ENCODE measurements at regions not wholly inside any gene's neighbourhood (a gene's known extent, or its start where the extent isn't known, plus 50 kb on each side); places are given as distances from the start of the nearest gene placed in this dataset.
"Not testable (repeated sequence)": the region's sequence is repeated elsewhere in the genome, so short reads cannot be mapped to it uniquely, and the experiment has no call there.

- DNase-seq (ENCODE audit: low read depth in 2 of 2), result no peak
Measured at GRCh38 chr5:37962389-37962788, 122.5 kb upstream of the GDNF start.

- no peak for DNase-seq (ENCODE audit: low read depth in 2 of 2)
Measured at GRCh38 chr5:37957218-37957617, 117.4 kb upstream of the GDNF start.

GRCh38 chr5:37955748-37956147 lies 115.9 kb upstream of the GDNF start:
- DNase-seq (ENCODE audit: low read depth in 2 of 2), result no peak

- no peak for DNase-seq (ENCODE audit: low read depth in 2 of 2)
Measured at GRCh38 chr5:37954561-37954960, 114.7 kb upstream of the GDNF start.

GRCh38 chr5:37951946-37952721 lies 112.3 kb upstream of the GDNF start:
- no peak for DNase-seq (ENCODE audit: low read depth in 2 of 2)

DNA sequence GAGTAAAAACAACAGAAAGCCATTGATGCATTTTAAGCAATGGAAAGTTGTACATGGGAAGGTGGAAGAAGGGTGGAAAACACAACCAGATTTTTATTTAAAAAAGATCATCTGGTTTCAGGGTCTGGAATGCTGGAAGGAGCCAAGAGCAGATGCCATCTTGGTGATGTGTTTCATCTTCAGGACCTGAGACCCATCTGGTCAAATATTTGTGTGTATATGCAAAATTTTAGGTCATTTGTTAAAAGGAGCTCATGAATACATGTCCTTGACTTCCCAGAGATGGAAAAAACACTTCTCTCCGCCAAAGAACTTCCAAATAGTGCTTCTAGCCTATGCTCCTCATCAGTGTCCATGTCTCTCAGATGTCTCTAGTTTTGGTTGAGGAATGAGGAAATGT lies 110.6 kb upstream of the GDNF start:
- no peak for DNase-seq (ENCODE audit: low read depth in 2 of 2)

- DNase-seq (ENCODE audit: low read depth in 2 of 2), result no peak
Measured at GRCh38 chr5:37945446-37945845, 105.6 kb upstream of the GDNF start.

DNA sequence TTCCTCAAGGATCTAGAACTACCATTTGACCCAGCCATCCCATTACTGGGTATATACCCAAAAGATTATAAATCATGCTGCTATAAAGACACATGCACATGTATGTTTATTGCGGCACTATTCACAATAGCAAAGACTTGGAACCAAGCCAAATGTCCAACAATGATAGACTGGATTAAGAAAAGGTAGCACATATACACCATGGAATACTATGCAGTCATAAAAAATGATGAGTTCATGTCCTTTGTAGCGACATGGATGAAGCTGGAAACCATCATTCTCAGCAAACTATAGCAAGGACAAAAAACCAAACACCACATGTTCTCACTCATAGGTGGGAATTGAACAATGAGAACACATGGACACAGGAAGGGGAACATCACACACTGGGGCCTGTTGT lies 103.3 kb upstream of the GDNF start:
- DNase-seq (ENCODE audit: low read depth in 2 of 2), result not testable (repeated sequence)

DNA sequence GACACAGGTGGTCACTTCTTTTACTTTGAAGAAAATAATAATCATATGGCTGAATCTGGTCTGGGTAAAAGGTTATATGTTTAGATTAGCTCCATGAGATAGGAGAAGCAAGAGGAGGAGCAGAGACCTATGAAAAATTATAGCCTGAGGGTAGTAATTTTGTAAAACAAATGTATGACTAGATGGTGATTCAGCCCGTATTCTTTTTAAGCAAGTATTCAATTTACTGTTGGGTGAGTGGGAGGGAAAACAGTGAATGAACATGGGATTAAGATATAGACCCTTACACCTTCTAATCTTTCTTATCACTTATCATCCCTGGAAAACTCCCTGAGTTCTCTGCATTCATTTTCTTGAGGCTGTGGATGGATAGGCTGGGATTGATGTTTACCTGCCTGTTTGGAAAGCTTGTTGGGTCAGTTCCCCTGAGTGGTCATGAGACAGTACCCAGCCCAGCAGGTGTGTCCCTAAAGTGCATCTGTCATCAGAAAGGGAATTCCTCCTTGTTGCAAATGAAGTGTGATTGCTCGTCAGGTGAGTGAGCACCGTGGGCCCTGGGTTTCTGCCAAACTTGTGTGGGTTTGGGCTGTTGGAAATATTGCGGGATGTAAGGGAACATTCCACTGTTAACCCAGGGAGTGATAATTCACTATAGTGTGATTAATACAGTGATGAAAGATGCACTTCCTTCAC lies 101.2 kb upstream of the GDNF start:
- DNase-seq (ENCODE audit: low read depth in 2 of 2), result no peak

DNA sequence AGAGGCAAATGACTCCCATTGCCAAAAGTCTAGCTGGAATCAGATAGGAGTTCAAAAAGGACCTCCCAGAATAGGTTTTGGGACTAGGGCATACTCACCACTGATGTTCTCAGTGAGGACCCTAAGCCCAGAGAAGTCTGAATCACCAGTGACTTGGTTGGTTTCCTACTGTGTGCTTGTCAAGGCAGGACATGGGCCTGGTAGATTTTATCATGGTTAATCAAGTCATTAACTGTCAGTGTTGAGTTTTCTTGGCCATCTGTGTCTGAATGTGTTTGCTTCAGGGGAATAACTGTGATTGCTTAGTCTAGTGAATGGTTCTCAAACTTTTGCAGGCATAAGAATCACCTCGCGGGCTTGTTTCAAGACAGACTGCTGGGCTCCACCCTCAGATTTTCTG lies 99.0 kb upstream of the GDNF start:
- DNase-seq (ENCODE audit: low read depth in 2 of 2), result no peak

- DNase-seq (ENCODE audit: low read depth in 2 of 2), result no peak
Measured at GRCh38 chr5:37938076-37938852, 98.4 kb upstream of the GDNF start.

GRCh38 chr5:37936091-37936490 lies 96.2 kb upstream of the GDNF start:
- no peak for DNase-seq (ENCODE audit: low read depth in 2 of 2)

- no peak for DNase-seq (ENCODE audit: low read depth in 2 of 2)
Measured at GRCh38 chr5:37933576-37933975, 93.7 kb upstream of the GDNF start.

DNA sequence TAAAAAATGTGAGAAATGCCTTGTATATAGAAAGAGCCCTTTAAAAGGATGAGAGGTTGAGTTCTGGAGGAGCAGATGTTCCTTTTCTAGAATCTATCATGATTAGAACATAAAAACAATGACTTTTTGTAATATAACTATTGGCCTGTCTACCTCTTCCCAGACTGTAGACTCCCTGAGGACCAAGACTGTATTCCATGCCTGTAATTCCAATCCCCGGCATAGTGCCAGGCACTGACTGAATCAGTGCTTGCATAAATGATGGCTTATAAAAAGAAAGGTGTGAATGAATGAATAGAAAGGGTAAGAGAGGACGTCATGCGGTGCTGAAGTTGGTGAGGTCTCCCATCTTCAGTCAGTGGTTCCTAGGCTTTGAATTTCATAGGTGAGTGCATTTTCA lies 92.6 kb upstream of the GDNF start:
- DNase-seq (ENCODE audit: low read depth in 2 of 2), result no peak

GRCh38 chr5:37931541-37931940 lies 91.7 kb upstream of the GDNF start:
- DNase-seq (ENCODE audit: low read depth in 2 of 2), result no peak

DNA sequence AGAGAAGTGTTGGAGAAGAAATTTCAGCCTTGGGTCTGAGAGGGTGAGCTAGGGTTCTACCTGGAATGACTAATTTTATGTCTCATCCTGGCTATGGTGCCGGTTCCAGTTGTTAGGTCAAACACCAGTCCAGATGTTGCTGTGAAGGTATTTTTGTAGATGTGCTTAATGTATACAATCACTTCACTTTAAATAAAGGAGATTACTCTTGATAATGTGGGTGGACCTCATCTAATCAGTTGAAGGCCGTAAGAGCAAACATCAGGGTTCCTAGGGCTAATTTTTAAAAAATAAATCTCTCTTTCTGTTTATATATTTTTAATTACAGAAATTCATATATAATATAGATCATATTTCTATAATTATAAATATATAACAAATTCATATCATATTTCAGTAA lies 90.5 kb upstream of the GDNF start:
- no peak for DNase-seq (ENCODE audit: low read depth in 2 of 2)

DNA sequence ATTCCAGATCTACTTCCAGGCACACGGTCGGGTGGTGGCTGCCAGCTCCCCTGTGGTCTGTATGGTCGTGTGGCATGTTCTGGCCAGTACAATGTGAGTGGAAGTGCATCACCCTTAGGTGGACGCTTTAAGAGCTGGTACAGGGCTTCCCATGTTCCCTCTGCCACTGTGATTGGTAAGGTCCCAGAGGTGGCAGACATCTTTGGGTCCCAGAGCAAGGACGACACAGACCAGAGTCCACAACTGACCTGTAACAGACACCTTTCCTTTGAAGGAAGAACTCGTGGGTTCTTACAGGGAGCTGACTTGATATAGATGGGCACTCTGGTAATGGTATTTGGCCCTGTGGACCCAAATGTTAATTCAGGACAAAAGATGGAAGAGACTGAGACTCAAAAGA lies 90.0 kb upstream of the GDNF start:
- DNase-seq (ENCODE audit: low read depth in 2 of 2), result no peak

DNA sequence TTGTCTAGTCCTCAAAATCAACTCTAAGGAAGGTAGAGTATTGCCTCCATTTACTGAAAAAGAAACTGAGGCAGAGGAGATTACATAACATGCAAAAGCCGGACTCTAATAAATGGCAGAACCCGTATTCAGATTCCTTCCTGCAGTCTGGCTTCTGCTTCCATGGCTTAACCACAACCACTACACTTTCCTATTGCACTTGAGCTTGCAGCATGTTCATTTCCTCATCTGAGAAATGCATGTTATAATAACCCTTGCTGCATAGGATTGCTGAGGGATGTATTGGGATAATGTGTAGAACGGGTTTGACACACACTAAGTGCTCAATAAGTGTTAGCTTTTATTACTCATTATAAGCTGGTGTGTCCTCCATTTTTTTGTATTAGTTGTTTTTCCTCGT lies 87.9 kb upstream of the GDNF start:
- not testable (repeated sequence) for DNase-seq (ENCODE audit: low read depth in 2 of 2)

DNA sequence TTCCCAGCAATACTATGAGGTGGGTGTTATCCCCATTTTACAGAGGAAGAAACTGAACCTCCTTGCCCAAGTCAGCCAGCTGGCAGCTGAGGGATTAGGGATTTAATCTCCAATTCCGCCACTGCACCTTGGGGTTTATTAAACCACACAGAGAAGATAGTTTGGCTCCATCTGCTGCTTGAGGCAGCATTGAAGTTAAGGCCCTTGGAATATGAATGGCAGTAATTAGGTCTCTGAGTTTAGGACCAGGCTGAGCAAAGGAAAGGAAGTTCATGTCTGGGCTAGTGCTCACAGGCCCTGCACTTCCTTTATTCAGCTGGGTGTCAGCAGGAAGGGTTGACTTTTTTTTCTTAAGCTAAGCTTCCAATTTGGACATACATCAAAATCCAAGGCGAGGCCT lies 86.9 kb upstream of the GDNF start:
- DNase-seq (ENCODE audit: low read depth in 2 of 2), result no peak

- DNase-seq (ENCODE audit: low read depth in 2 of 2), result no peak
Measured at GRCh38 chr5:37921452-37921851, 81.6 kb upstream of the GDNF start.

GRCh38 chr5:37918424-37918823 lies 78.6 kb upstream of the GDNF start:
- DNase-seq (ENCODE audit: low read depth in 2 of 2), result no peak

GRCh38 chr5:37916525-37916924 lies 76.7 kb upstream of the GDNF start:
- DNase-seq (ENCODE audit: low read depth in 2 of 2), result no peak
